GM18511 (cell line): ENCODE measurements at regions not wholly inside any gene's neighbourhood (a gene's known extent, or its start where the extent isn't known, plus 50 kb on each side); places are given as distances from the start of the nearest gene placed in this dataset.

Source experiments
- ATAC-seq: cut with Tn5 transposase; IDR thresholded peaks from one replicate; pipeline ENCODE4 v1.9.1; 2021; ENCODE audit warnings: mild to moderate bottlenecking, moderate library complexity; ENCODE audit not compliant: unreplicated experiment

- ATAC-seq: no peak
Measured at GRCh38 chr21:15421441-15421881, 308.3 kb upstream of the USP25 start.

GRCh38 chr21:15421947-15422346 is 307.8 kb upstream of the USP25 start:
- no peak for ATAC-seq

DNA sequence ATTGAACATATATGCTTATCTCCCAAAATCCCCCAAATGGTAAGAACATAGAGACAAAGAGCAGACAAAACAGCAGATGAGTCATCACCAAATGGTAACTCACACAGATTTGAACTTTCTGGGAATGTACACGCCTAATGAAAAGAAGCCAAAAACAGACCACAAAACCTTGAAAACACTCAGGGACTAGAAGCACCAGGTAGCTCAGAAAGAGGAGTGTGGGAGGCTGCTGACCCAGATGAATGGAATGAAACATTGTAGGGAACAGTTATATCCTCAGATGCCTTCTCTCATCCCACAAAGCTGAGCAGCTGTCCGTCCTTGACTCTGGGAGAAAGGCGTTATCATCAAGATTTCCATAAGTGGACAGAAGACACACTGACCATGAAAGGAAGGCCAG is 307.0 kb upstream of the USP25 start:
- ATAC-seq: no peak

DNA sequence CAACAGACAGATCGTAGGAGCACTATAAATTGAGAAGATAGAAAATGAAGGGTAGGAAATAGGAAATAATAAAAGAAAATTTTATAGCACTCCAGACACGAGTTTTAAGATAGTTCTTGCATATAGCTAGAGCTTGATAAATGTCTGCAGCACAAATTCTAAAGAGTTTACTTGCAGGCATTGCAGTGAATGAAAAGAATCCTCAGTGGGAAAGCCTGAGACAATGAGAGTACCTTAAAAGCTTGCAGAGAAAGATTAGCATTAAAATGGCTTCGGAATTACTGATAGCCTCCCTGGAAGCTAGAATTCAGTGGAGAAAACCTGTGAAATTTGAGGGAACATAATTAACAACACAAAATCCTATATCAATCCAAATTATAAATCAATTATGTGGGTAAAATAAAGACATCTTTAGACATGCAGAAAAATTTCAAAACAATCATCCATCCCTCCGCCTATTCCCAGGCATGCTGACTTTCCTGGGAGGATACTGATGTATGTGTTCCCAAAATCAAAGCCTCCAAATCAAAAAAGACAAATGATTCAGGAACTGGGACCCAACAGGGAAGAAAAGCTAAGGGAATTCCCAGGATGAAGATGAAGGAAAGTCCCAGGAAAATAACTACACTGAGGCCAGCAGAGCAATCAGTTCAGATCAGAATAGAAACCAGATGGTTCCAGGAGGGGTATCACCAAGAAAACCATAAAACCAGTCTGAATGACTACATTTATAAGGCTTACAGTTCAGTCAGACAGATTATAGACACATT is 305.9 kb upstream of the USP25 start:
- no peak for ATAC-seq

DNA sequence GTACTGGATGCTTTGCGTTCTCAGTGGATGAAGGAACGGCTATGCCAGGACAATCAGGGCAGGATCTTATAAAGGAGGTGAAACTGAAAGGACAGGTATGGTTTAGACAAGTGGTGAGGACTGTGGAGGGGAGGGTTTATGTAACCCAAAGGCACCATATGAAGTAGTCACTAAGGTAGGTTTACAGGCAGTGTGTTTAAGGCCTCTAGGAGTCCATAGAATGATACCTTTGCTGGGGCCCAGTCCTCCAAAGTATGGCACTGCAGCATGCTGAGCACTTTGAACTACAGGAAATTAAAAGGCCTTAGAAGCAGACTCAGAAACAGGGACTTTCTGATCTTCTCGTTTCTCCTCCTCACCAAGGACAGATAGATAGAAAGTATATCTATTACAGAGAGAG is 304.7 kb upstream of the USP25 start:
- ATAC-seq: no peak

DNA sequence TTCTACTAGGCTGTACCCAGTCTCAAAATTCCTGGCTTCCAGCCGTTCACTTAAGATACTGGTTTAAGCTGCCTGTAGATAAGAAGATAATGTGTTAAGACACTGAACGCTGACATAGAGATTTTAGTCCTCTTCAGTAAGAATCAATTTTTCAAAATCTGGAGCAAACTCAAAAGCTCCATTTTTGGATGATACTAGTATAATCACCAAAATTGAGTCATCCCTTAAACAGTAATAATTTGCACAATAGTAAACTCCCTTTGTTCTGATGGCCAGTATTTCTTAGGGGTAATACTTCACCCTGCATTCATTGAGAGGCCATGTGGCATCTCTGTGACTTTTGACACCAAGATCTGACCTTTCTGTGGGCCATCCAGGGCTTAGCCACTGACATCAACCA is 299.8 kb upstream of the USP25 start:
- ATAC-seq: no peak

DNA sequence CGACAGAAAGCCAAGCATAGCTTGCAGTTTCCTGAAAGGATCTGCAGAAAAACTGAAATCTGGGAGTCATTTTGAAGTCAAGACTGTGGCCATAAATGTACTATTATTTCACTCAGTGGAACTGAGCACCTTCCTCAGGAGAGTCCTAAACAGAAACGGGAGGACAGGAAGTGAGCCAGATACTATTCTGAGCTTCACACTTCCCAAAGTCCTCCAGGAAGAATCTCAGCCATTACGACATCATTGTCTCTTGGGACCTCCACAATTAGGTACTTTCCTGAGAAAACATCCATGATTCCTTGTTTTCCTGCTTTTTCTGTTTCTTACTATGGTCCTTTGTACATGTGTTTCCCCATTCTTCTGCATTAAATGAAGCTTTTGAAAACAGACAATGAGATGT is 299.2 kb upstream of the USP25 start:
- ATAC-seq: no peak

GRCh38 chr21:15431053-15431452 is 298.7 kb upstream of the USP25 start:
- ATAC-seq: no peak

GRCh38 chr21:15433091-15433490 is 296.7 kb upstream of the USP25 start:
- ATAC-seq: no peak

- no peak for ATAC-seq
Measured at GRCh38 chr21:15434163-15434905, 295.4 kb upstream of the USP25 start.

DNA sequence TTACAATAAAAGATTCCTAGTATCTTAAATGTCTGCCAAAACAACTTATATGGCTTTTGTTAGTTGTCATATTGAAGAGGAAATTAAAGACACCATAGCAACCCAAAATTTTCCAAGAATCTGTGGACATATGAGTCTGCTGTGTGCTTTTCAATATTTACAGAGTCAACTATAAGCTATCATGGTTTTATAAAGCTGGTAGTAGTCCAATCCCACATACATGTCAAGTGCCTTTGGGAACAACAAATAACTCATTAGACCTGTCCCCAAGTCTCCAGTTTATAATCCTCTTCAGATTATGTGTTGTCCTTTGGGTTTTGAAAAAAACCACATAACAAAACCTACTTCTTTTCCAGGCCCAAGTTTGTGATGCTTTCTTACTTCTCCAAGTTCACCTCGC is 293.8 kb upstream of the USP25 start:
- no peak for ATAC-seq

- ATAC-seq: peak; percentile 86
Measured at GRCh38 chr21:15437883-15438282, 291.9 kb upstream of the USP25 start.

GRCh38 chr21:15439726-15440125 is 290.1 kb upstream of the USP25 start:
- no peak for ATAC-seq

DNA sequence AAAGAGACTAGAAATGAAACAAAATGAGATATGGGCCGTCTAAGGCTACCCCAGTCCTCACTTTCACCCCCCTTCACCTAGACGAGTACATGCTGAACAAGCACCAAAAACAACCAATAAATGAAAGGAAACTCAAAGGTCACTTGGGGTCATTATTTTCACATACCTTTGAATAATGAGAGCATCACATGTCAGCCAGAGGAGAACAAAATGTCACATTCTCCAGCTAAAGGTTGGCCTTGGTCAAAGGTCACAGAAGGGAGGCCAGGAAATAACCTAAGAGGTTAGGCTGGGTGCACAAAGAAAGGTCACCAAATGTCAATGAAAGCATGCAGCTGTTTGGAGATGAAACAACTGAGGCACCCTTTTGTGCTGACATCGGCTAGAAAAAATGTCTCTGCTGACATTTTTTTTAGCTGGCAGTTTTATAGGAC is 288.7 kb upstream of the USP25 start:
- ATAC-seq: no peak

GRCh38 chr21:15441992-15442391 is 287.8 kb upstream of the USP25 start:
- no peak for ATAC-seq

DNA sequence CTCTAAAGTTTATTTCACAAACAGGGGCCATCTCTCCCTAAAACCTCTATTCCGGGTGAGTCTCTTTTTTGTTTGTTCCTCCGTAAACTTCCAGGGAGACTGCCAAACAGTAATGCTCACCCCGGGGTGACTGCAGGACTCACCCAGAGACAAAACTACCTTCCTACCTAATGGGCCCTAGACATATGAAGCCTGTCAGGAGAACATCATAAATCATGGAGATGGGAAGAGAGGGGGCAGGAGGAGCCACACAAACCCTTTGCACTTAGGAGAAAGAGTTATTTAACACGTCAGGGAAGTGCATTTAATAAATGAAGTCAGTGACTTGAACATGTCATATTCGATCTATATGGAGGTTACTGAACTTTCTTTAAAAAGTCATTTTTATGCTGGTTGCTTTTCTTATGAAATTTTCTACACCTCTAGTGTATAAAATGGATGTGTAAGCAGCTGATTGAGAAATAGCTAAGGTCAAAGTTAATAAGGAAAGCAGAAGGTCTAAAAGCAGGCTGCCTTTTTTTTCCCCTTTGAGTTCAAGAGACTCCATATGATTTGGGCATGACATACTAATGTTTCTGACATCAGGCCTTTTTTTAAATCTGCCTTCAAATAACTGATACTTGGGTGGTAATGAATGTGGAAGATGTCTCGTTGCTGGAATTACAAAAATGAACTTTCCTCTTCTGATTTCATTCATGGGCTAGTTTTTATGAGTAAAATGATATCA is 286.9 kb upstream of the USP25 start:
- ATAC-seq: no peak

DNA sequence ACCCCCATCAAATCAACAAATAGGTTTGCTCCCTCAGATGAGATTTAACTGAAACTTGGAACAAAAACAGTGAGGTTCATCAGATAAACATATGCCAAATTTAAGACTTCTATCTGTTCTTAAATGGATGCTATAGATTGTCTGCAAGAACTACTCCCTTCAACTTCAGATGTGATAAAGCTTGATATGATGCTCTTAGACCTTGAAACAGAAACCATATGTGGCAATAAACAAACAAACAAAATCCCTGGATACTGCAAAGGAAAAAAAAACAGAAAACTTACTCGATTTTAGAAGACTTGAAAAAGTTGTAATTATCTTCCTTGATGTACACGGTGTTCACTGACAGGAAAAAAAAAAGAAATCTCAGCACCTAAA is 286.1 kb upstream of the USP25 start:
- ATAC-seq: no peak

GRCh38 chr21:15444118-15444960 is 285.4 kb upstream of the USP25 start:
- no peak for ATAC-seq

- ATAC-seq: peak; percentile 91
Measured at GRCh38 chr21:15445327-15445726, 284.5 kb upstream of the USP25 start.

DNA sequence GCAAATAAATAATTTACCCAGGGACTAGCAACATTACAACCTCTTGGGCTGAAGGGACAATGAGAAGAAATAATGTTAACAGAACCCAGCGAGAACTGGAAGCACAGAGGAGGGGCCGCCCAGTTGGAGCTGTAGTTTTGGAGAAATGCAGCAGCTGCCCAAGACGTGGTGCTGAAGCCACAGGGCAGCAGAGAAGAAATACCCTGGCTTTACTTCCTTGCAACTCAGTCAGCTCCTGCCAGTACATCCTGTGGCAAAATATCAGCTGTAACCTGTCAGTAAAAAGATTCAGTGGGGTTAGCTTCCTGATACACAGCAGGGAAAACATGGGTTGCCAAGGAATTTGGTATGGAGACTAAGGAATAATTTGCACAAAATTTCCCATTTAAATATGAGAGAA is 283.6 kb upstream of the USP25 start:
- ATAC-seq: no peak

GRCh38 chr21:15449556-15449955 is 280.2 kb upstream of the USP25 start:
- ATAC-seq: no peak
